ENCODE measurements at regions not wholly inside any gene's neighbourhood (a gene's known extent, or its start where the extent isn't known, plus 50 kb on each side); places are given as distances from the start of the nearest gene placed in this dataset.

GRCh38 chr4:127419431-127419830, 213.3 kb upstream of the INTU start:
- TF ChIP-seq EZH2 (IDR thresholded peaks at IDR 0.05; ENCODE audit: insufficient read depth, low read length) (no peak), CTCF (IDR thresholded peaks at IDR 0.05; ENCODE audit: insufficient read depth, low read depth, low read length) (no peak)
